GM18519 (cell line): ENCODE measurements at regions not wholly inside any gene's neighbourhood (a gene's known extent, or its start where the extent isn't known, plus 50 kb on each side); places are given as distances from the start of the nearest gene placed in this dataset.

ENCODE experiments used
- ATAC-seq: cut with Tn5 transposase; IDR thresholded peaks from one replicate; pipeline ENCODE4 v1.9.1; 2021; ENCODE audit warnings: mild to moderate bottlenecking, moderate library complexity; ENCODE audit not compliant: unreplicated experiment, low FRiP score

GRCh38 chr5:133905424-133905823 is 63.0 kb downstream of the C5orf15 start:
- ATAC-seq = no peak

DNA sequence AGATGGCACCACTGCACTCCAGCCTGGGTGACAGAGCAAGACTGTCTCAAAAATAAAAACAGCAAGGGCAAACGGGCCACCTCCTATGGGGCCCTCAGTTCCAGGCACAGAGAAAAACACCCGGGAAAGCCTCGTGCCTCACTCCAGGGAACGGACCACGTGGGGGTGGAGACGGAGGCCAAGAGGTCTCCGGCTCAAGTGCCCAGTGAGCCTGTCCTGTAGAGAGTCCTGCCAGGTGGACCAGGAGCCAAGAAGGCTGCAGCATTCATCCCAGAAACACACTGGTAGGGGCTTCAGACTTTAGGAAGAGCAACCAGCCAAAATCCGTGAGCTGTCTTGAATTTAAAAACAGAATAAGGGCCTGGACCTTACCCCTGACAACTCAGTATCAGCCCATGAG is 63.8 kb downstream of the C5orf15 start:
- ATAC-seq = no peak

GRCh38 chr5:133902511-133903118 is 65.8 kb downstream of the C5orf15 start:
- ATAC-seq = no peak

- ATAC-seq = no peak
These were observed 67.7 kb downstream of the C5orf15 start for GRCh38 chr5:133900534-133901270.

GRCh38 chr5:133899506-133899905 is 68.9 kb downstream of the C5orf15 start:
- no peak for ATAC-seq

DNA sequence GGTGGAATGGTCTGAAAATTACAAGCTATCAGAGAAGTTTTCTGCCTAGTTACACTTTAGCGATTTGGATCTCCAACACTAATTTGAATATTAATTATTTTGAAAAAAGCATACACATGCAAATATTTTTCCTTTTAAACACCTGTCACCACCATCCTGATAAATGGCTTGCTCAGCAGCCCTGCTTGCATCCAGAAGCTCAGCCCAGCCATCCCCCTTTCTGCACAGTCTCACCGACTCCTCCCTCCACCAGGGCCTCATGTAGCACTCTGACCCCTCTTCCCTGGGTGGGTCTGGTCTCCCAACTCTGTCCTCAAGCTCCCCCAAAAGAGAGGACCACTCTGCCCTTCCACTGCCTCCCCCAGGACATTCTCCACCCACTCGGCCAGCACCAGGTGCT is 70.0 kb downstream of the C5orf15 start:
- no peak for ATAC-seq

DNA sequence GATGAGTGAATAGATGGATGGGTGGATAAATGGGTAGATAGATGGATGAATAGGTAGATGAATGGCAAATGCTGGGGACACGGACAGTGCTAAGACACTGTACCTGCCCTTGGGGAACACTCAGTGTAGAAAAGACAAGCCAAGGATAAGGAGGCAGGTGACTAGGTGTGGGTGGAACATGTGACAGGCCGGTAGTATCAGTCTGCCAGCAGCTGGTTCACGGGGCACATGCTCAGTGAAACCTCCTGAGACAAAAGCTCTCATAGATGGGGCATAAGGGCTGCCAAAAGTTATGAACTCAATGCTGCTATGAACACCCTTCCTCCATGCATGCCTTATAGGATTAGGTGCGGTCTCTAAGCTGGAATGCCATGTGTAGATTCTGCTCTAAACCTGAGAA is 71.0 kb downstream of the C5orf15 start:
- no peak for ATAC-seq

DNA sequence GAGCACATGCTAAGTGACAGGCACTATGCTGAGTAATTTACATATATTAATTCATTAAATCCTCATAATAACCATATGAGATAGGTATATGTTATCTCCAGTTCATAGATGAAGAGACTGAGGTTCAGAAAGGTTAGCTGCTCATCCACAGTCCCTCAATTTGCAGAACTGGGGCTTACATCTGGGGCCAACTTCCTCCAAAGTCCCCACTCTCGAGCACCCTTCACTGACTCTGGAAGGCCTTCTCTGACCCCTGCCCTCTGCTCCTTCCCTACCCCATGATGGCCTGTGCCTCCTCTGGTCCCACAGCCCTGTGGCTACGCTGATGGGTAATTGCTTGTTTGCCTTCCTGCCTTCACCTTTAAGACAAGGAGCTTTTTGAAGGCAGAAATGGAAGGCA is 71.6 kb downstream of the C5orf15 start:
- ATAC-seq = no peak

DNA sequence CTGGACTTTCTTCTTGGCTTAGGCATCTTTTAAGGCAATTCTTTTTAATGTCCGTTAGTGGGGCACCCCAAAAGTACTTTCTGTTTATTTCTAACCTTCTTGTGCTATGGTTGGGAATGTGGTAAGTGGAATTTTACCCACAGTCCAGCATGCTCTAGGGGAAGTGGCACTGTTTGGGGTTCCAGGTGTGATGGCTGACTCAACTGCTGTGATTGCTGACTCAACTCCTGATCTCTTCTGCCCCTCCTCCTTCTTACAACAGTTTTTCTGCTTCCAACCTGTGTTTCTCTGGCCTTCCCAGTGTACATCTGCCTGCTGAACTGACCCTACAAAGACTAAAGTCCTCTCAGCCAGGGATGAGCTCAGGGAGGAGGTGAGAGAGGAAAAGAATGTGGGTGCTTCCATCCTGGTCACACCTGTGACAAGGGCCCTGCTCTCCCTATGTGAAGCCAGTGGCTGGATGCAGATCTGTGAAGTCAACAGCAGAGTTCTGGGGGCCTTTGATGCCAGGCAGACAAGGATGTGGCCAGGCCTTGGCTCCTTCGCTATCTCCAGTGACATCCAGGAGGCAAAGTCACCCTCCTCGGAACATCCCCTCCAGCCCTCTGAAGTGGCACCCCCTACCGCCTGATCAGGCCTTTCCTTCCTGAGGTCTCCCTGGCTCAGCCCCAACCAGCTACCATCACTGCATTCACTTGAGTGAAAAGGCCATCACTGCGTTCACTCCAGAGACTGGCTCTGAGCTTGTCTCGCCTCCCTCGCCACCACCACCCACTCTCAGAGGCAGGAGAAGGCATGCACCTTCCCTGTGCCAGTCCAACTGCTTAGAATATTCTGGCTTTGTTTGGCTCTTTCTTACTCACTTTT is 72.2 kb downstream of the C5orf15 start:
- ATAC-seq = no peak

DNA sequence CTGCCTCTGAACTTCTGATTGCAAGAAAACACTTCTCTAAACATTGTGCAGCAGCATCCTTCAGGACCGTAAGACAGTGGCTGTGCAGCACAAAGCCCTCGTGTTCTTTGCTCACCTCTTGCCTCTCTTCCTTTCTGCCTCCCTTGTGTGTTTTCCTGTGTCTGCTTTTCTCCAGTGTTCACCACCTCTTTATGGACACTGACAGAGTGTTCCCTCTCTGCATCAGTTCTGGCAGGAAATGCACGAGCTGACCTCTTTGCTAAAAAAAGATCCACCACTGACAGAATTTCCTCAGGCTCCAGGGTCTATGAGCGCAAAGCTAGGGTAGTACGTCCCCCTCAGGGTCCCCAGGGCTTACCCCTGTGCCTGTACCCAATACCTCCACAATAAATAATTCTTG is 74.3 kb downstream of the C5orf15 start:
- ATAC-seq = no peak

DNA sequence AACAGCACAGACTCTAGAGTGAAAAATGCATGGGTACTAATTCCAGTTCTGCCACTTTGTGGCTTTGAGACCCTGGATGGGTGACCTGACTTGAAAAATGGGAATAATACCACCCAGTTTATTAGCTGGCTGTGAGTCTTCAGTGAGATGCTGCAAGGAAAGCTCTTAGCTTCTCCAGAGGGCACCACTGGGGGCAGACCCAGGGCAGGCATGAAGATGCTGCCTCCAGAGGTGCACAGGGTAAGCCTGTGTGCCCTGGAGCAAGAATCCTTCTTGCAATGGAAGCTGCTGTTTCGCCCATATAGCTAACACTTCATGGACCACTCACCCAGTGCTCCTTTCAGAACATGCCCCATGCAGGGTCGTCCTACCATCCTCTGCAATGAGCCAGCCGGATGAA is 75.7 kb downstream of the C5orf15 start:
- no peak for ATAC-seq

DNA sequence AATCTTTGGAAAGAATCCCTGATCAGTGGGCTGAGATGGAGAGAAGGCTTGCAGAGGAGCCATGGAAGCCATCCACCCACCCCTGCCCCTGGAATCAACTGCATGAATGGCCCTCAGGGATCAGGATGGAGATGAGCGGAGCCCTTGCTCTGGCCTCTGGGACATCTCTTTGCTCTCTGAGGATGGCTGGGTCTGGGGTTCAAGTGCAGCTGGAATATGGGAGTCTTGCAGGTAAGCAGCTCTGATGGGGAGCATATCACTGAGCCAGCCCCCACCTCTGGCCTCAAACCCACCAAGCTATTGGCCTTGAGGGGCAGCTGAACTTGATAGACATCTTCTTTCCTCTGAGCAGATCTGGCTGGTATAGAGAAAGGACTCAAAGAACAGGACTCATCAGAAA is 76.1 kb downstream of the C5orf15 start:
- ATAC-seq = no peak

- ATAC-seq = no peak
These were observed 77.0 kb downstream of the C5orf15 start for GRCh38 chr5:133891390-133891789.

DNA sequence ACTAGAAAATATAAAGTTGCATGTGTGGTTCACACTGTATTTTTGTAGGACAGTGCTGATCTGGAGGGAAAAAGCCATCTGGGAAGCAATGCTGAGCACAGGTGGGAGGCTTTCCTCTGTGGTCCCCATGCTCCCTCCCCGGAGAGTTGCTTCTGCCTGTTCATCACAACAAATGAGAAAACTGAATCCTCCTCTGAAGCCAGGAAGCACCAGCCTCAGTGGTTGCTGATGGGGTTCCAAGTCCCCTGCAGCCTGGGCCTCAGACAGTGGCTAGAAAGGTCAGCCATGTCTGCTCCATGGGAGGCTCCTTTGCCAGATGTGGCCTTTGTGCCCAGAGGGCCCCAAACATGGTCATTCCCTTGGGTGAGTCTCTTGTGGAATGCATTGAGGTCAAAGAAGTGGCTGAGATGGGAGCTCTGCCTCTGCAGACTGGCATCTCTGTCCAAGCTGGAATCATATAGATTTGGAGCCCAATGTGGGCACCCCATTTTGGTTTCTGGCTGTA is 77.6 kb downstream of the C5orf15 start:
- ATAC-seq = no peak

DNA sequence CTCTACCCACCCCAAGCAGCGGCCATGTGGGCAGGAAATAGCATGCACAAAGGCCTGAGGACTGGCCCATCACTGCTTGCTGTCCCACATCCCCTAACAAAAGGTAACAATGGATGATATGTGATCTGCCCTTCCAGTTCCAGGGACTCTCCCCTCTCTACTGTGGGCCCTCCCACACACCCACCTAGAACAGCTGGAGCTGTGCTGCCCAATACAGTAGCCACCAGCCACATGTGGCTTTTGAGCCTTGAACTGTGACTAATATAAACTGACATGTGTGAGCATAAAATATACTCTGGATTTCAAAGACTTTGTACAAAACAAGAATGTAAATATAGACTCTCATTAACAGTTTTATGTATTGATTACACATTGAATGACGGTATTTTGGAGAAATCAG is 78.1 kb downstream of the C5orf15 start:
- ATAC-seq = no peak

GRCh38 chr5:133889271-133889905 is 79.0 kb downstream of the C5orf15 start:
- ATAC-seq = no peak

DNA sequence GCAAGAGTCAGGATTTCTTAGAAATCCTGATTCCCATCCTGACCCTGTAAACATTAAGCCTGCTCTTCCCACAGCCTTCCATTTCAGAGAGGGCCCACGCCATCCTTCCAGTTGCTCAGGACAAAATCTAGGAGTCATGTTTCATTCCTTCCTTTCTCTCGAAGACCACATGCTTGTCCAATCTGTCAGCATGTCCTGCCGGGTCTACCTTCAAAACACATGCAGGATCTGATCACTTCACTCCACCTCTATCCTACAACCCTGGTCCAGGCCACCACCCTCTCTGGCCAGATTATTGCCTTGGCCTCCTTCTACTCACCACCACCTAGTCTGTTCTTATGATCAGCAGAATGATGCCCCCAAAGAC is 79.8 kb downstream of the C5orf15 start:
- ATAC-seq = no peak

DNA sequence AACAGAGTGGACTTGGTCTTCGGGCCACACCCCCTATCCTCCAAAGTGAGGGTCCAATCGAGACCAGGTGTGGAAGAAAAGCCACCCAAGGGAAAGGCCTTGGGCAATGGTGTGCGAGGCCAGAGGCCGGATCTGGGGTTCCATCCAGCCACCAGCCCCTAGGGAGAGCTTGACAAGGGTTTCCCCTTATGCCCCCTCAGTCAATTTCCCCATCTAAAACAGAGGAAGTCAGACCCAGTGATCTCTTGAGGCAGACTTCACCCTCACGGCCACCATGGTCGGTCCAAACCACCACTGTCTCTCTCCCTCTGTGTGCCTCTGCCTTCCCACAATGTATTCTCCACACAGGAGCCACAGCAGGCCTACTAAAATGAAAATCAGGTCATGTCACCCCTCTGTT is 82.9 kb downstream of the C5orf15 start:
- ATAC-seq = no peak

DNA sequence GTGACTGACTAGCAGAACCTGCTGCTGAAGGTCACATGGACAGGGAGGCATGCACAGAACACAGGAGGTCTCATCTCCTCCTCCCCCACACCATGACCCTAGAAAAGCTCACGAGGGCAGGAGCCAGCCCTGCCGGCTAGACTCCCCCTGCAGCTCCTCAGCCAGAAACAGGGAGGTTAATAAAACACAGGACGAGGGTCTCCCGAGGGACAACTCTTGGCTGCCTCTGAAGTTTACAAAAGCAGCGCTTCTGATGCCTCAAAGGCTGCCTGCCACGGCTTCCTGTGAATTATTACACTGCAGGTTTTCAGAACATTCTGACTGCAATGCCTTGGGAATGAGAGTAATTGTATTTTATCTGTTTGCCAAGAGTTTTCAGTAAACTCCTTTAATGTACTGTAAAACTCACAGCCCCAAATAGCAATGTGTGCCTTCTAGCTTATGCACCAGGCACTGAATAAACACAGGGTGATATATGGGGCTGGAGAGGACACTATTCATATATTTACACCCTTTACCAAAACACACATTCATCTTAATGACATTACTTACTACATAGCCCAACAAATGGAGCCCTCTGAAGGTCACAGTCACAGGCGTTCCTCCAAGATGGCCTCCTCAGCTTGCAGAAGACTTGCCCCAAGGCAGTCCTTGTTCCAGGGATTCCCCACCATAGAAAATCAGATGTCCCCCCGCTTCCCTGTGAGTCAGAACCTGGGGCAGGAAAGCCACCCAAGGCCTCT is 83.7 kb downstream of the C5orf15 start:
- no peak for ATAC-seq

- no peak for ATAC-seq
These were observed 84.5 kb downstream of the C5orf15 start for GRCh38 chr5:133883916-133884315.
